ENCODE measurements at regions not wholly inside any gene's neighbourhood (a gene's known extent, or its start where the extent isn't known, plus 50 kb on each side); places are given as distances from the start of the nearest gene placed in this dataset.

GRCh38 chr6:79788756-79789155, 157.6 kb downstream of the SH3BGRL2 start:
- DNase-seq = no peak
- 100% methylated on average over 1 of the region's 1 CpG for WGBS (ENCODE audit: insufficient coverage)
- no peaks in the 10 kb centered on the region for H3K27me3 ChIP-seq (replicated peaks in 2 of 5; ENCODE audit: control insufficient read depth in 4 of 5, insufficient read depth in 5 of 5, low read length in 4 of 5)
- H3K27ac ChIP-seq (ENCODE audit: insufficient read depth in 1 of 2, low read depth in 1 of 2, low read length in 2 of 2, poor library complexity in 1 of 2, severe bottlenecking in 2 of 2) = no peak overlapping the region
- no peaks in the 10 kb centered on the region for H3K36me3 ChIP-seq (ENCODE audit: control insufficient read depth in 4 of 4, insufficient read depth in 4 of 4, low read length in 3 of 4)
- POLR2A ChIA-PET = no interaction called here
- H3K9me3 ChIP-seq (ENCODE audit: control extremely low read depth in 1 of 5, control insufficient read depth in 4 of 5, insufficient read depth in 2 of 5, low read depth in 1 of 5, low read length in 4 of 5) = no peaks in the 10 kb centered on the region
- no peak overlapping the region for H3K4me3 ChIP-seq (ENCODE audit: control insufficient read depth in 1 of 7, extremely low read depth in 1 of 7, insufficient read depth in 4 of 7, low read depth in 2 of 7, low read length in 6 of 7)
- no peaks in the 10 kb centered on the region for H3K4me1 ChIP-seq (ENCODE audit: control extremely low read depth in 1 of 4, control insufficient read depth in 4 of 4, insufficient read depth in 4 of 4, low read length in 3 of 4)
- CTCF ChIA-PET = interaction anchor here (2.2 kb wide), 1 partner anchor 11 kb away, joined by 7 read pairs; no protein-coding TSS in a partner anchor

- ChIA-PET CTCF (interaction anchor here (0.9 kb wide), 1 partner anchor 9 kb away, joined by 3 read pairs; no protein-coding TSS in a partner anchor), POLR2A (no interaction called here)
- H3K4me3 ChIP-seq (ENCODE audit: control insufficient read depth in 1 of 7, extremely low read depth in 1 of 7, insufficient read depth in 4 of 7, low read depth in 2 of 7, low read length in 6 of 7) = no peak overlapping the region
- H3K36me3 ChIP-seq (ENCODE audit: control insufficient read depth in 4 of 4, insufficient read depth in 4 of 4, low read length in 3 of 4) = no peaks in the 10 kb centered on the region
- no peaks in the 10 kb centered on the region for H3K4me1 ChIP-seq (ENCODE audit: control extremely low read depth in 1 of 4, control insufficient read depth in 4 of 4, insufficient read depth in 4 of 4, low read length in 3 of 4)
- H3K9me3 ChIP-seq (ENCODE audit: control extremely low read depth in 1 of 5, control insufficient read depth in 4 of 5, insufficient read depth in 2 of 5, low read depth in 1 of 5, low read length in 4 of 5) = no peaks in the 10 kb centered on the region
- WGBS (ENCODE audit: insufficient coverage) = 100% methylated on average over 1 of the region's 3 CpGs
- no peaks in the 10 kb centered on the region for H3K27me3 ChIP-seq (replicated peaks in 2 of 5; ENCODE audit: control insufficient read depth in 4 of 5, insufficient read depth in 5 of 5, low read length in 4 of 5)
- no peak for DNase-seq
- H3K27ac ChIP-seq (ENCODE audit: insufficient read depth in 1 of 2, low read depth in 1 of 2, low read length in 2 of 2, poor library complexity in 1 of 2, severe bottlenecking in 2 of 2) = no peak overlapping the region
Measured at GRCh38 chr6:79787626-79788025, 156.5 kb downstream of the SH3BGRL2 start.

- Histone ChIP-seq H3K4me1 (ENCODE audit: control extremely low read depth in 1 of 4, control insufficient read depth in 4 of 4, insufficient read depth in 4 of 4, low read length in 3 of 4) (no peaks in the 10 kb centered on the region), H3K4me3 (ENCODE audit: control insufficient read depth in 1 of 7, extremely low read depth in 1 of 7, insufficient read depth in 4 of 7, low read depth in 2 of 7, low read length in 6 of 7) (no peak overlapping the region), H3K27me3 (replicated peaks in 2 of 5; ENCODE audit: control insufficient read depth in 4 of 5, insufficient read depth in 5 of 5, low read length in 4 of 5) (peaks cover 0 to 3% (median 0%) of the 10 kb centered on the region in 5 experiments), H3K36me3 (ENCODE audit: control insufficient read depth in 4 of 4, insufficient read depth in 4 of 4, low read length in 3 of 4) (no peaks in the 10 kb centered on the region), H3K27ac (ENCODE audit: insufficient read depth in 1 of 2, low read depth in 1 of 2, low read length in 2 of 2, poor library complexity in 1 of 2, severe bottlenecking in 2 of 2) (no peak overlapping the region), H3K9me3 (ENCODE audit: control extremely low read depth in 1 of 5, control insufficient read depth in 4 of 5, insufficient read depth in 2 of 5, low read depth in 1 of 5, low read length in 4 of 5) (no peaks in the 10 kb centered on the region)
- POLR2A ChIA-PET = no interaction called here
- no peak for DNase-seq
- WGBS (ENCODE audit: insufficient coverage) = 83% methylated on average over 1 of the region's 3 CpGs
- CTCF ChIA-PET = no interaction called here
Measured at GRCh38 chr6:79784395-79784753, 153.2 kb downstream of the SH3BGRL2 start.

DNA sequence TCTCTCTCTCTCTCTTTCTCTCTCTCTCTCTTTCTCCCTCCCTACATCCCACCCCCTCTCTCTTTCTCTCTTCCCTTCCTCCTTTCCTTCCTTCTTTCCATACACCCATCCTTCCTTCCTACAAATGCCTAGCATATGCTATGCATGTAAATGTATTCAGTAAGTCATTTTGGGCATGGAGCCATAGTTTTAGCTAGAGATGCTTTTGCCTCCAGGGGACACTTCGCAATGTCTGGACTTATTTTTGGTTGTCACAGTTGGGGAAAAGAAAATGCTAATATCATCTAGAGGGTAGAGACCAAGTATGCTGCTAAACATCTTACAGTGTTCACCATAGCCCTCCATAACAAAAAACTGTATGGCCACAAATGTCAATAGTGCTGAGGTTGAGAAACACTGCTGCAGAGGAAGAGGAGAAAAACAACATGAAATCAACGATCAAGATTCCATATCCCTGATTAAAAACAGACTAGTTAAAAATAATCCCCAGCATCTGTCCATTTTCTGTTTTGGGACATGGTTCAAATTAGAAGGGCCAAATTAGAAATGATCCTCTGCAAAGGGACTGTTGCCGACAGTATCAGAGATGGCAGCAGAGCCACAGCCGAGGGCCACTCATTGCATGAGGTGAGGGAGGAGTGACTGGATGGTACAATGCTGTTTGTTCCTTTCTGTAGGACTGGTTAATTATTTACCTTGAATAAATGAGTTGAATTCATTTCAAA, 152.7 kb downstream of the SH3BGRL2 start:
- CTCF ChIA-PET = interaction anchor here (1.4 kb wide), 1 partner anchor 10 kb away, joined by 3 read pairs; no protein-coding TSS in a partner anchor
- Histone ChIP-seq H3K4me3 (ENCODE audit: control insufficient read depth in 1 of 7, extremely low read depth in 1 of 7, insufficient read depth in 4 of 7, low read depth in 2 of 7, low read length in 6 of 7) (no peak overlapping the region), H3K9me3 (ENCODE audit: control extremely low read depth in 1 of 5, control insufficient read depth in 4 of 5, insufficient read depth in 2 of 5, low read depth in 1 of 5, low read length in 4 of 5) (no peaks in the 10 kb centered on the region), H3K36me3 (ENCODE audit: control insufficient read depth in 4 of 4, insufficient read depth in 4 of 4, low read length in 3 of 4) (no peaks in the 10 kb centered on the region), H3K4me1 (ENCODE audit: control extremely low read depth in 1 of 4, control insufficient read depth in 4 of 4, insufficient read depth in 4 of 4, low read length in 3 of 4) (no peaks in the 10 kb centered on the region), H3K27ac (ENCODE audit: insufficient read depth in 1 of 2, low read depth in 1 of 2, low read length in 2 of 2, poor library complexity in 1 of 2, severe bottlenecking in 2 of 2) (no peak overlapping the region), H3K27me3 (replicated peaks in 2 of 5; ENCODE audit: control insufficient read depth in 4 of 5, insufficient read depth in 5 of 5, low read length in 4 of 5) (peaks cover 0 to 4% (median 0%) of the 10 kb centered on the region in 5 experiments)
- POLR2A ChIA-PET = no interaction called here
- no peak for DNase-seq
- WGBS (ENCODE audit: insufficient coverage) = 100% methylated on average over 1 of the region's 4 CpGs

DNA sequence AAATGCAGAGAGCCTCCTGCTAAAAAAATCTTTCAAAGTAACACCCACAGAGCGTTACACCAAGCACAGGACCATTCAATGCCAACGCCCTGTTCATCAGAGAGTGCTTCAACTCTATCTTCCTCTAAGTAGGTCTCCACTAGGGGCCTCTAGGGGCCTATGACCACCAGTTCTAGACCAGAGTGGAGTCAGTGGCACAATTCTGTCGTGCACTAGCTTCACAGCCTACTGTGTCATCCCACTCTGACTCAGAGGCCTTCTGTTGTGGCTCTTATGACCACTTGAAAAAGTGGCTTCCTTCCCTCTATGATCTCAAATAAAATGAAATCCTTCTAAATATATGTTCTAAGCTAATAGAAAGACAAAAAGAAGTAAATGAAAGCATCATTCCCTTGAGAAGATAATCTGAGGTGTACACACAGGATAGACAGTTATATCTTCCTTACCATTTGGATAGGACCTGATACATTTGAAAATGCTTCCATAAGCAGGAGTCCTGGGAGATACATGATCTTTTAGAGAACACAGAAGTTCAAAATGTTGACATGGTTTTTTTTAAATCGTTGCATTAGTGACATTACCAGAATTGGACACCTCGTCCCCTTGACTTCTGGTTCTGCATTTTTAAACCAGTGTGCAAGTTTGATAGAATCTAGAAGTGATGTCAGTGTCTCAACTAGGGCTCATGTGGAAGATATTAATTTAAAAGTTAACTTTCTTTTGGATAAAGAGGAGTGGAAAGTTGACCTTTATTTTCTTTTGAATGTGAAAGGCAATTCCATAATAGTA, 151.9 kb downstream of the SH3BGRL2 start:
- CTCF ChIA-PET = interaction anchor here (1.4 to 1.7 kb wide), 2 partner anchors 9 to 28 kb away, joined by 3 to 6 read pairs; no protein-coding TSS in a partner anchor
- no peak overlapping the region for H3K4me3 ChIP-seq (ENCODE audit: control insufficient read depth in 1 of 7, extremely low read depth in 1 of 7, insufficient read depth in 4 of 7, low read depth in 2 of 7, low read length in 6 of 7)
- no peaks in the 10 kb centered on the region for H3K9me3 ChIP-seq (ENCODE audit: control extremely low read depth in 1 of 5, control insufficient read depth in 4 of 5, insufficient read depth in 2 of 5, low read depth in 1 of 5, low read length in 4 of 5)
- H3K36me3 ChIP-seq (ENCODE audit: control insufficient read depth in 4 of 4, insufficient read depth in 4 of 4, low read length in 3 of 4) = no peaks in the 10 kb centered on the region
- DNase-seq = no peak
- POLR2A ChIA-PET = no interaction called here
- peaks cover 0 to 4% (median 1%) of the 10 kb centered on the region in 4 experiments for H3K4me1 ChIP-seq (ENCODE audit: control extremely low read depth in 1 of 4, control insufficient read depth in 4 of 4, insufficient read depth in 4 of 4, low read length in 3 of 4)
- 95% methylated on average over 5 of the region's 5 CpGs for WGBS (ENCODE audit: insufficient coverage)
- peaks cover 0 to 4% (median 0%) of the 10 kb centered on the region in 5 experiments for H3K27me3 ChIP-seq (replicated peaks in 2 of 5; ENCODE audit: control insufficient read depth in 4 of 5, insufficient read depth in 5 of 5, low read length in 4 of 5)
- H3K27ac ChIP-seq (ENCODE audit: insufficient read depth in 1 of 2, low read depth in 1 of 2, low read length in 2 of 2, poor library complexity in 1 of 2, severe bottlenecking in 2 of 2) = no peak overlapping the region

DNA sequence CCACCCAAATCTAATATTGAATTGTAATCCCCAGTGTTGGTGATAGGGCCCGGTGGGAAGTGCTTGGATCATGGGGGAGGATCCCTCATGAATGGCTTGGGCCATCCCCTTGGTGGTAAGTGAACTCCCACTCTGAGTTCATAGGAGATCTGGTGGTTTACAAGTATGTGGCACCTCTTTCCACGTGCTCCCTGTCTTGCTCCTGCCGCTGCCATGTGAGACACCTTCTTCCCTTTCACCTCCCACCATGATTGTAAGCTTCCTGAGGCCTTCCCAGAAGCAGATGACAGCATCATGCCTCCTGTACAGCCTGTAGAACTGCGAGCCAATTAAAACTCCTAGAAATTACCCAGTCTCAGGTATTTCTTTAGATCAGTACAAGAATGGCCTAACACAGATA, 150.8 kb downstream of the SH3BGRL2 start:
- ChIA-PET CTCF (interaction anchor here (1.7 kb wide), 1 partner anchor 29 kb away, joined by 6 read pairs; no protein-coding TSS in a partner anchor), POLR2A (no interaction called here)
- 94% methylated on average over 2 of the region's 4 CpGs for WGBS (ENCODE audit: insufficient coverage)

GRCh38 chr6:79780881-79781280, 149.8 kb downstream of the SH3BGRL2 start:
- Histone ChIP-seq H3K27me3 (replicated peaks in 2 of 5; ENCODE audit: control insufficient read depth in 4 of 5, insufficient read depth in 5 of 5, low read length in 4 of 5) (peaks cover 0 to 7% (median 0%) of the 10 kb centered on the region in 5 experiments), H3K9me3 (ENCODE audit: control extremely low read depth in 1 of 5, control insufficient read depth in 4 of 5, insufficient read depth in 2 of 5, low read depth in 1 of 5, low read length in 4 of 5) (no peaks in the 10 kb centered on the region), H3K4me3 (ENCODE audit: control insufficient read depth in 1 of 7, extremely low read depth in 1 of 7, insufficient read depth in 4 of 7, low read depth in 2 of 7, low read length in 6 of 7) (no peak overlapping the region), H3K4me1 (ENCODE audit: control extremely low read depth in 1 of 4, control insufficient read depth in 4 of 4, insufficient read depth in 4 of 4, low read length in 3 of 4) (peaks cover 0 to 11% (median 5%) of the 10 kb centered on the region in 4 experiments), H3K27ac (ENCODE audit: insufficient read depth in 1 of 2, low read depth in 1 of 2, low read length in 2 of 2, poor library complexity in 1 of 2, severe bottlenecking in 2 of 2) (no peak overlapping the region), H3K36me3 (ENCODE audit: control insufficient read depth in 4 of 4, insufficient read depth in 4 of 4, low read length in 3 of 4) (no peaks in the 10 kb centered on the region)
- CTCF ChIA-PET = no interaction called here
- POLR2A ChIA-PET = no interaction called here
- 100% methylated on average over 1 of the region's 1 CpG for WGBS (ENCODE audit: insufficient coverage)
- DNase-seq = no peak

More for the DNA sequence above, 150.8 kb downstream of the SH3BGRL2 start:
- Histone ChIP-seq H3K4me3 (ENCODE audit: control insufficient read depth in 1 of 7, extremely low read depth in 1 of 7, insufficient read depth in 4 of 7, low read depth in 2 of 7, low read length in 6 of 7) (no peak overlapping the region), H3K4me1 (ENCODE audit: control extremely low read depth in 1 of 4, control insufficient read depth in 4 of 4, insufficient read depth in 4 of 4, low read length in 3 of 4) (peaks cover 0 to 11% (median 5%) of the 10 kb centered on the region in 4 experiments), H3K36me3 (ENCODE audit: control insufficient read depth in 4 of 4, insufficient read depth in 4 of 4, low read length in 3 of 4) (no peaks in the 10 kb centered on the region), H3K27ac (ENCODE audit: insufficient read depth in 1 of 2, low read depth in 1 of 2, low read length in 2 of 2, poor library complexity in 1 of 2, severe bottlenecking in 2 of 2) (no peak overlapping the region), H3K9me3 (ENCODE audit: control extremely low read depth in 1 of 5, control insufficient read depth in 4 of 5, insufficient read depth in 2 of 5, low read depth in 1 of 5, low read length in 4 of 5) (no peaks in the 10 kb centered on the region), H3K27me3 (replicated peaks in 2 of 5; ENCODE audit: control insufficient read depth in 4 of 5, insufficient read depth in 5 of 5, low read length in 4 of 5) (peaks cover 0 to 4% (median 0%) of the 10 kb centered on the region in 5 experiments)
- DNase-seq = no peak
